NB4 (cell line): ENCODE measurements at regions not wholly inside any gene's neighbourhood (a gene's known extent, or its start where the extent isn't known, plus 50 kb on each side); places are given as distances from the start of the nearest gene placed in this dataset.

Source experiments
- MYC ChIP-seq: IDR thresholded peaks from 2 replicates; pipeline ENCODE4 v1.6.1; 2011; ENCODE audit warnings: low read depth, low read length
- POLR2A ChIP-seq: IDR thresholded peaks from 2 replicates; pipeline ENCODE4 v1.6.1; 2011; ENCODE audit warnings: mild to moderate bottlenecking; ENCODE audit not compliant: insufficient read length; ENCODE audit errors: extremely low read depth
- TF ChIP-seq, protein P1 (sequence below): IDR thresholded peaks from one replicate; pipeline ENCODE4 v1.5.1; 2012; ENCODE audit warnings: low read depth, low read length
- TF ChIP-seq, protein P2 (sequence below): IDR thresholded peaks from 2 replicates; pipeline ENCODE4 v1.6.1; 2011; ENCODE audit warnings: low read depth, low read length

DNA sequence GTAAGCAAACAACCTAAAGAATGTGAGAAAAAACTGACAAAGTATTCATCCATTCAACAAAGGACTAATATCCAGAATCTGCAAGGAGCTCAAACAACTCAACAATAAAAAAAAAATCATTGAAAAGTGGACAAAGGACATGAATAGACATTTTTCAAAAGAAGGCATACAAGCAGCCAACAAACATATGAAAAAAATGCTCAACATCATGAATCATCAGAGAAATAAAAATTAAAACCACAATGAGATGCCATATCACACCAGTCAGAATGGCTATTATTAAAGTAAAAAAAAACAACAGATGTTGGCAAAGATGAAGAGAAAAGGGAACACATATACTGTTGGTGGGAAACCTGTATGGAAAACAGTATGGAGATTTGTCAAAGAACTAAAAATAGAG, 120.7 kb upstream of the ADGRL3 start:
- TF ChIP-seq, protein P1, sequence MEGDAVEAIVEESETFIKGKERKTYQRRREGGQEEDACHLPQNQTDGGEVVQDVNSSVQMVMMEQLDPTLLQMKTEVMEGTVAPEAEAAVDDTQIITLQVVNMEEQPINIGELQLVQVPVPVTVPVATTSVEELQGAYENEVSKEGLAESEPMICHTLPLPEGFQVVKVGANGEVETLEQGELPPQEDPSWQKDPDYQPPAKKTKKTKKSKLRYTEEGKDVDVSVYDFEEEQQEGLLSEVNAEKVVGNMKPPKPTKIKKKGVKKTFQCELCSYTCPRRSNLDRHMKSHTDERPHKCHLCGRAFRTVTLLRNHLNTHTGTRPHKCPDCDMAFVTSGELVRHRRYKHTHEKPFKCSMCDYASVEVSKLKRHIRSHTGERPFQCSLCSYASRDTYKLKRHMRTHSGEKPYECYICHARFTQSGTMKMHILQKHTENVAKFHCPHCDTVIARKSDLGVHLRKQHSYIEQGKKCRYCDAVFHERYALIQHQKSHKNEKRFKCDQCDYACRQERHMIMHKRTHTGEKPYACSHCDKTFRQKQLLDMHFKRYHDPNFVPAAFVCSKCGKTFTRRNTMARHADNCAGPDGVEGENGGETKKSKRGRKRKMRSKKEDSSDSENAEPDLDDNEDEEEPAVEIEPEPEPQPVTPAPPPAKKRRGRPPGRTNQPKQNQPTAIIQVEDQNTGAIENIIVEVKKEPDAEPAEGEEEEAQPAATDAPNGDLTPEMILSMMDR: no peak
- TF ChIP-seq, protein P2, sequence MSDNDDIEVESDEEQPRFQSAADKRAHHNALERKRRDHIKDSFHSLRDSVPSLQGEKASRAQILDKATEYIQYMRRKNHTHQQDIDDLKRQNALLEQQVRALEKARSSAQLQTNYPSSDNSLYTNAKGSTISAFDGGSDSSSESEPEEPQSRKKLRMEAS: no peak
- no peak for TF ChIP-seq POLR2A
- TF ChIP-seq MYC: no peak
